HepG2 (cell line): ENCODE measurements at regions not wholly inside any gene's neighbourhood (a gene's known extent, or its start where the extent isn't known, plus 50 kb on each side); places are given as distances from the start of the nearest gene placed in this dataset.

Experiments used
- ATAC-seq: fragments of 200-7000 bp; cut with Tn5 transposase; 3 replicates; pipeline ENCODE4 v1.9.1; 2020; ENCODE audit warnings: mild to moderate bottlenecking, moderate library complexity
- BruUV-seq: library from RNA; stranded (reverse); fragments of 400-500 nt; replicated peaks from 2 replicates; lab custom pipeline; 2021; lab: Mats Ljungman, UMichigan
- CTCF ChIA-PET: fragments of 300-600 bp; formaldehyde crosslinking; extraction: SDS; loops from one replicate; lab custom pipeline; 2021; ENCODE audit warnings: low total read pairs, inconsistent platforms, low intra/inter-chr PET ratio; lab: Yijun Ruan, JAX
- POLR2A ChIA-PET: fragments of 350-600 bp; sonication (Branson Sonifier 250); formaldehyde crosslinking; loops from one replicate; lab custom pipeline; 2020; ENCODE audit warnings: antibody characterized with exemption, inconsistent platforms; lab: Yijun Ruan, JAX
- DNase-seq: peaks from one replicate; pipeline ENCODE4 v3.0.0-alpha.2; 2015; ENCODE audit warnings: low spot score
- FAIRE-seq: peaks from 3 replicates; lab custom pipeline; 2011; peaks lifted over from hg19 to GRCh38; lab: Jason Lieb, UNC
- H2AFZ ChIP-seq: one replicate; pipeline ENCODE4 v1.6.1; 2011; ENCODE audit warnings: low read length, inconsistent platforms
- H3K27ac ChIP-seq: fragments of 300-600 bp; 3 replicates; pipeline ENCODE4 v1.8.0; 2011; ENCODE audit warnings: mixed run types, mild to moderate bottlenecking, mixed read lengths, low read length, inconsistent platforms; ENCODE audit not compliant: insufficient read depth; ENCODE audit errors: extremely low read length
- H3K27me3 ChIP-seq, 2 experiments: fragments of 200-600 bp in 1 of 2; 2 replicates in 1 of 2; 3 replicates in 1 of 2; pipeline versions ENCODE4 v1.6.0 to v1.8.0; 2011; ENCODE audit warnings: low read length in 2 of 2, mild to moderate bottlenecking in 2 of 2, moderate library complexity in 2 of 2, inconsistent platforms in 1 of 2; ENCODE audit not compliant: insufficient read depth in 2 of 2, control insufficient read depth in 1 of 2
- H3K36me3 ChIP-seq, 2 experiments: fragments of 200-600 bp in 1 of 2; replicated peaks in 1 of 2; 2 replicates in 1 of 2; 3 replicates in 1 of 2; pipeline versions ENCODE4 v1.5.1 to v1.8.0; 2011; ENCODE audit warnings: low read length in 2 of 2, inconsistent platforms in 1 of 2; ENCODE audit not compliant: insufficient read depth in 2 of 2, control insufficient read depth in 1 of 2
- H3K4me1 ChIP-seq: 2 replicates; pipeline ENCODE4 v1.5.1; 2012; ENCODE audit warnings: low read length, inconsistent platforms; ENCODE audit not compliant: insufficient read depth
- H3K4me2 ChIP-seq: 2 replicates; pipeline ENCODE4 v1.6.0; 2011; ENCODE audit warnings: low read depth, low read length, inconsistent platforms
- H3K4me3 ChIP-seq, 3 experiments: fragments of 200-600 bp in 1 of 3; sonication (generic), shearing (Covaris generic) in 1 of 3; replicated peaks in 1 of 3; 2 replicates each; pipeline ENCODE4 v1.5.1; 2011 to 2016; ENCODE audit warnings: low read length in 3 of 3, inconsistent platforms in 2 of 3, low read depth in 2 of 3, mild to moderate bottlenecking in 2 of 3, control low read depth in 1 of 3, mixed read lengths in 1 of 3; ENCODE audit not compliant: insufficient read depth in 1 of 3
- H3K79me2 ChIP-seq: one replicate; pipeline ENCODE4 v1.6.1; 2011; ENCODE audit warnings: low read length, inconsistent platforms; ENCODE audit not compliant: insufficient read depth
- H3K9ac ChIP-seq: 2 replicates; pipeline ENCODE4 v1.6.0; 2011; ENCODE audit warnings: mild to moderate bottlenecking, low read depth, low read length, inconsistent platforms; ENCODE audit not compliant: insufficient read depth
- H3K9me3 ChIP-seq: 2 replicates; pipeline ENCODE4 v1.5.1; 2012; ENCODE audit warnings: mild to moderate bottlenecking, low read length
- H4K20me1 ChIP-seq: 2 replicates; pipeline ENCODE4 v1.6.0; 2011; ENCODE audit warnings: inconsistent platforms, mild to moderate bottlenecking, low read length, moderate library complexity; ENCODE audit not compliant: insufficient read depth
- GFI1 ChIP-seq: sonication (generic); formaldehyde crosslinking; IDR thresholded peaks from 2 replicates; pipeline ENCODE4 v1.5.0; 2020; ENCODE audit warnings: missing genetic modification reagents, mild to moderate bottlenecking, borderline replicate concordance
- NFYB ChIP-seq: sonication (generic); formaldehyde crosslinking; IDR thresholded peaks from 2 replicates; pipeline ENCODE4 v1.4.0; 2020; ENCODE audit warnings: missing genetic modification reagents
- PHB2 ChIP-seq: fragments of 450-650 bp; IDR thresholded peaks from 2 replicates; pipeline ENCODE4 v1.6.1; 2018; ENCODE audit not compliant: partially characterized antibody
- SCMH1 ChIP-seq: sonication (generic); formaldehyde crosslinking; IDR thresholded peaks from 2 replicates; pipeline ENCODE4 v1.9.0; 2021; ENCODE audit warnings: missing genetic modification reagents, mild to moderate bottlenecking, borderline replicate concordance
- SRY ChIP-seq: sonication (generic); formaldehyde crosslinking; IDR thresholded peaks from 2 replicates; pipeline ENCODE4 v1.8.0; 2022; ENCODE audit warnings: mild to moderate bottlenecking, missing genetic modification reagents
- ZBTB8A ChIP-seq: sonication (generic); formaldehyde crosslinking; IDR thresholded peaks from 2 replicates; pipeline ENCODE4 v1.4.0; 2020; ENCODE audit warnings: mild to moderate bottlenecking, low read depth, missing genetic modification reagents, borderline replicate concordance
- ZC3H13 ChIP-seq: sonication (generic); formaldehyde crosslinking; IDR thresholded peaks from 2 replicates; pipeline ENCODE4 v1.8.1; 2023; ENCODE audit warnings: mild to moderate bottlenecking, missing genetic modification reagents, moderate library complexity
- ZNF143 ChIP-seq: sonication (generic); formaldehyde crosslinking; IDR thresholded peaks from 2 replicates; pipeline ENCODE4 v1.4.0; 2020; ENCODE audit warnings: missing genetic modification reagents
- ZNF446 ChIP-seq: sonication (generic); formaldehyde crosslinking; IDR thresholded peaks from 2 replicates; pipeline ENCODE4 v1.5.0; 2020; ENCODE audit warnings: mild to moderate bottlenecking, missing genetic modification reagents
- ZNF772 ChIP-seq: sonication (generic); formaldehyde crosslinking; IDR thresholded peaks from 2 replicates; pipeline ENCODE4 v1.5.0; 2020; ENCODE audit warnings: mild to moderate bottlenecking, missing genetic modification reagents
- WGBS: methylation state at CpG from one replicate; pipeline ENCODE4 v1.1.6; 2017; ENCODE audit warnings: low lambda C conversion rate; 5-methylcytosine and 5-hydroxymethylcytosine counted together
- in situ Hi-C: cut with HindIII; loops from 2 replicates; pipeline ENCODE4 v1.10.0; 2017; ENCODE audit warnings: low pct_unique_long_range_greater_than_20kb; ENCODE audit not compliant: extremely low pct_ligation_motif_present
- intact Hi-C: fragments of 100-400 bp; cut with micrococcal nuclease; formaldehyde crosslinking; loops from one replicate; pipeline ENCODE4 v1.10.0; 2022; ENCODE audit not compliant: unreplicated experiment
- TF ChIP-seq, protein P1 (sequence below): sonication (generic); formaldehyde crosslinking; IDR thresholded peaks from 2 replicates; pipeline ENCODE4 v1.8.0; 2022; ENCODE audit warnings: missing genetic modification reagents, mild to moderate bottlenecking, inconsistent platforms, borderline replicate concordance
- TF ChIP-seq, protein P2 (sequence below): sonication (generic); formaldehyde crosslinking; IDR thresholded peaks from 2 replicates; pipeline ENCODE4 v1.4.0; 2020; ENCODE audit warnings: missing genetic modification reagents
- TF ChIP-seq, protein P3 (sequence below): sonication (generic); formaldehyde crosslinking; IDR thresholded peaks from 2 replicates; pipeline ENCODE4 v1.5.1; 2020; ENCODE audit warnings: missing genetic modification reagents, mild to moderate bottlenecking, borderline replicate concordance
- TF ChIP-seq, protein P4 (sequence below): IDR thresholded peaks from 2 replicates; pipeline ENCODE4 v1.6.1; 2016; ENCODE audit warnings: missing compliant biosample characterization, missing genetic modification reagents, borderline replicate concordance
- TF ChIP-seq, protein P5 (sequence below): sonication (generic); formaldehyde crosslinking; IDR thresholded peaks from 2 replicates; pipeline ENCODE4 v1.9.0; 2021; ENCODE audit warnings: missing genetic modification reagents, mild to moderate bottlenecking, borderline replicate concordance
- TF ChIP-seq, protein P6 (sequence below): sonication (generic); formaldehyde crosslinking; IDR thresholded peaks from 2 replicates; pipeline ENCODE4 v1.4.0; 2020; ENCODE audit warnings: missing genetic modification reagents

DNA sequence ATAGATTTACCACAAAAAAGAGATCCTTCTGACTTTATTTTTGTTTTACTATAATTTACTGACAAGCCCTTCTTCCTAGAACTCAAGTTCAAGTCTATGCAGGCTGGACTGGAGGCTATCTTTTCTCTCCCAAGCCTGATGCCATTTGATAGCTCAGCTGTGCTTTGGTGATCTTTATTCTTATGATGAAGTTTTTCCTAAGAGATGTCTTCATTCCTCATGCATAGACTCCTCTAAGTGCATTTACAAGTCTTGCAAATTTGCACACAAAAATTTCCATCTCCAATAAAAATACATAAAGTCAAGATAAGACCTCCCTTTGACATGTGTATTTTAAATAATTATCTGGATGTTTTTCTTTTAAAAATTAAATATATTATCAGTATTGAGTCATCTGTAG is 167.4 kb upstream of the ETAA1 start (continued):
- TF ChIP-seq, protein P1, sequence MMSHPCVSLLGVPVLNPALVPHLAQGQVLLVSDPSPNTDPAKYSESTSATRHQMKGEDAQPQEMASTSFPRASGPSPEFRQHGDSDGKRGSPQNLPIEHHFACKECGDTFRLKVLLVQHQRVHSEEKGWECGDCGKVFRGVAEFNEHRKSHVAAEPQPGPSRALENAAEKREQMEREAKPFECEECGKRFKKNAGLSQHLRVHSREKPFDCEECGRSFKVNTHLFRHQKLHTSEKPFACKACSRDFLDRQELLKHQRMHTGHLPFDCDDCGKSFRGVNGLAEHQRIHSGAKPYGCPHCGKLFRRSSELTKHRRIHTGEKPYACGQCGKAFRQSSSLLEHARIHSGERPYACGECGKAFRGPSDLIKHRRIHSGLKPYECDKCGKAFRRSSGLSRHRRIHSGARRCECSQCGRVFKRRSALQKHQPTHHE (CRISPR knock-in tag) = no peak
- TF ChIP-seq, protein P2, sequence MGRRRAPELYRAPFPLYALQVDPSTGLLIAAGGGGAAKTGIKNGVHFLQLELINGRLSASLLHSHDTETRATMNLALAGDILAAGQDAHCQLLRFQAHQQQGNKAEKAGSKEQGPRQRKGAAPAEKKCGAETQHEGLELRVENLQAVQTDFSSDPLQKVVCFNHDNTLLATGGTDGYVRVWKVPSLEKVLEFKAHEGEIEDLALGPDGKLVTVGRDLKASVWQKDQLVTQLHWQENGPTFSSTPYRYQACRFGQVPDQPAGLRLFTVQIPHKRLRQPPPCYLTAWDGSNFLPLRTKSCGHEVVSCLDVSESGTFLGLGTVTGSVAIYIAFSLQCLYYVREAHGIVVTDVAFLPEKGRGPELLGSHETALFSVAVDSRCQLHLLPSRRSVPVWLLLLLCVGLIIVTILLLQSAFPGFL (CRISPR knock-in tag) = no peak
- no peak for TF ChIP-seq SCMH1

DNA sequence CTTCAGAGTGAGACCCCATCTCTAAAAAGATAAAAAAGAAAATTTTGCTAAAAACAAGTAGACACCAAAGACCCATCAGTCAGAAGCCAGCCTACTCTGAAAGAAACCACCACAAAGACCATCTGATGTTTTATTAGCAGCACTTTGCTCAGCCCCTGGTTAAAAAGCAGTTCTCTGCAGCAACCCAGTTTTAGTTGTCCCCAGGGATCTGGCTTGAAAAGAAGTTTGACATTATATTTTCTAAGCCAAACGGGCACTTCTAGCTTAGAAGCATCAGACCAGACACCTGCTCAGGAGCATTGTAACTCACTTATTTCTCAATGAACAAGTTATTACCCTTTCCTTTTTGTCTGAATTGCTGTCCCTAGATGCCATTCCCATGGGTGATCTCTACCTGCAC is 164.2 kb upstream of the ETAA1 start:
- FAIRE-seq (no peak), DNase-seq (no peak), ATAC-seq (no peak)
- Histone ChIP-seq H3K27me3 (no peaks in the 10 kb centered on the region), H3K9me3 (no peaks in the 10 kb centered on the region), H2AFZ (no peak overlapping the region), H3K79me2 (no peaks in the 10 kb centered on the region), H3K4me1 (no peaks in the 10 kb centered on the region), H3K9ac (no peak overlapping the region), H3K27ac (no peak overlapping the region), H3K4me2 (no peak overlapping the region), H3K36me3 (no peaks in the 10 kb centered on the region), H3K4me3 (no peak overlapping the region), H4K20me1 (no peaks in the 10 kb centered on the region)
- POLR2A ChIA-PET = no interaction called here
- intact Hi-C loops = loop anchor here (5.0 kb wide), 1 partner anchor 646 kb away; no protein-coding TSS in a partner anchor
- in situ Hi-C loops = no loop called here
- 18% methylated on average over 1 of the region's 1 CpG for WGBS
- no TSS peak for BruUV-seq
- CTCF ChIA-PET = no interaction called here
- TF ChIP-seq, protein P3, sequence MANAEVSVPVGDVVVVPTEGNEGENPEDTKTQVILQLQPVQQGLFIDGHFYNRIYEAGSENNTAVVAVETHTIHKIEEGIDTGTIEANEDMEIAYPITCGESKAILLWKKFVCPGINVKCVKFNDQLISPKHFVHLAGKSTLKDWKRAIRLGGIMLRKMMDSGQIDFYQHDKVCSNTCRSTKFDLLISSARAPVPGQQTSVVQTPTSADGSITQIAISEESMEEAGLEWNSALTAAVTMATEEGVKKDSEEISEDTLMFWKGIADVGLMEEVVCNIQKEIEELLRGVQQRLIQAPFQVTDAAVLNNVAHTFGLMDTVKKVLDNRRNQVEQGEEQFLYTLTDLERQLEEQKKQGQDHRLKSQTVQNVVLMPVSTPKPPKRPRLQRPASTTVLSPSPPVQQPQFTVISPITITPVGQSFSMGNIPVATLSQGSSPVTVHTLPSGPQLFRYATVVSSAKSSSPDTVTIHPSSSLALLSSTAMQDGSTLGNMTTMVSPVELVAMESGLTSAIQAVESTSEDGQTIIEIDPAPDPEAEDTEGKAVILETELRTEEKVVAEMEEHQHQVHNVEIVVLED = no peak
- TF ChIP-seq NFYB (CRISPR knock-in tag) (no peak), ZNF772 (no peak), ZBTB8A (CRISPR knock-in tag) (no peak), ZC3H13 (CRISPR knock-in tag) (no peak), SRY (CRISPR knock-in tag) (no peak), PHB2 (no peak), ZNF143 (CRISPR knock-in tag) (no peak), ZNF446 (CRISPR knock-in tag) (no peak), GFI1 (CRISPR knock-in tag) (no peak)
- TF ChIP-seq, protein P4, sequence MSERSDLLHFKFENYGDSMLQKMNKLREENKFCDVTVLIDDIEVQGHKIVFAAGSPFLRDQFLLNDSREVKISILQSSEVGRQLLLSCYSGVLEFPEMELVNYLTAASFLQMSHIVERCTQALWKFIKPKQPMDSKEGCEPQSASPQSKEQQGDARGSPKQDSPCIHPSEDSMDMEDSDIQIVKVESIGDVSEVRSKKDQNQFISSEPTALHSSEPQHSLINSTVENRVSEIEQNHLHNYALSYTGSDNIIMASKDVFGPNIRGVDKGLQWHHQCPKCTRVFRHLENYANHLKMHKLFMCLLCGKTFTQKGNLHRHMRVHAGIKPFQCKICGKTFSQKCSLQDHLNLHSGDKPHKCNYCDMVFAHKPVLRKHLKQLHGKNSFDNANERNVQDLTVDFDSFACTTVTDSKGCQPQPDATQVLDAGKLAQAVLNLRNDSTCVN = no peak
- TF ChIP-seq, protein P5, sequence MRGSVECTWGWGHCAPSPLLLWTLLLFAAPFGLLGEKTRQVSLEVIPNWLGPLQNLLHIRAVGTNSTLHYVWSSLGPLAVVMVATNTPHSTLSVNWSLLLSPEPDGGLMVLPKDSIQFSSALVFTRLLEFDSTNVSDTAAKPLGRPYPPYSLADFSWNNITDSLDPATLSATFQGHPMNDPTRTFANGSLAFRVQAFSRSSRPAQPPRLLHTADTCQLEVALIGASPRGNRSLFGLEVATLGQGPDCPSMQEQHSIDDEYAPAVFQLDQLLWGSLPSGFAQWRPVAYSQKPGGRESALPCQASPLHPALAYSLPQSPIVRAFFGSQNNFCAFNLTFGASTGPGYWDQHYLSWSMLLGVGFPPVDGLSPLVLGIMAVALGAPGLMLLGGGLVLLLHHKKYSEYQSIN = no peak
- TF ChIP-seq, protein P6, sequence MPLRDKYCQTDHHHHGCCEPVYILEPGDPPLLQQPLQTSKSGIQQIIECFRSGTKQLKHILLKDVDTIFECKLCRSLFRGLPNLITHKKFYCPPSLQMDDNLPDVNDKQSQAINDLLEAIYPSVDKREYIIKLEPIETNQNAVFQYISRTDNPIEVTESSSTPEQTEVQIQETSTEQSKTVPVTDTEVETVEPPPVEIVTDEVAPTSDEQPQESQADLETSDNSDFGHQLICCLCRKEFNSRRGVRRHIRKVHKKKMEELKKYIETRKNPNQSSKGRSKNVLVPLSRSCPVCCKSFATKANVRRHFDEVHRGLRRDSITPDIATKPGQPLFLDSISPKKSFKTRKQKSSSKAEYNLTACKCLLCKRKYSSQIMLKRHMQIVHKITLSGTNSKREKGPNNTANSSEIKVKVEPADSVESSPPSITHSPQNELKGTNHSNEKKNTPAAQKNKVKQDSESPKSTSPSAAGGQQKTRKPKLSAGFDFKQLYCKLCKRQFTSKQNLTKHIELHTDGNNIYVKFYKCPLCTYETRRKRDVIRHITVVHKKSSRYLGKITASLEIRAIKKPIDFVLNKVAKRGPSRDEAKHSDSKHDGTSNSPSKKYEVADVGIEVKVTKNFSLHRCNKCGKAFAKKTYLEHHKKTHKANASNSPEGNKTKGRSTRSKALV (CRISPR knock-in tag) = no peak
